BJ (cell line): ENCODE measurements at regions not wholly inside any gene's neighbourhood (a gene's known extent, or its start where the extent isn't known, plus 50 kb on each side); places are given as distances from the start of the nearest gene placed in this dataset.

Experiments
- CTCF ChIA-PET: fragments of 350-600 bp; formaldehyde crosslinking; extraction: SDS; loops from one replicate; lab custom pipeline; 2021; ENCODE audit warnings: antibody characterized with exemption, inconsistent platforms; lab: Yijun Ruan, JAX
- POLR2A ChIA-PET: fragments of 300-600 bp; sonication (Branson Sonifier 250); formaldehyde crosslinking; extraction: SDS; loops from one replicate; lab custom pipeline; 2021; ENCODE audit warnings: antibody characterized with exemption; lab: Charles Lee
- DNase-seq: peaks from one replicate; pipeline ENCODE4 v3.0.0-alpha.2; 2011; ENCODE audit warnings: low read depth
- H3K27me3 ChIP-seq: 2 replicates; pipeline ENCODE4 v1.6.0; 2011; ENCODE audit warnings: low read length; ENCODE audit not compliant: control insufficient read depth, insufficient read depth
- H3K36me3 ChIP-seq: 2 replicates; pipeline ENCODE4 v1.5.1; 2011; ENCODE audit warnings: low read length; ENCODE audit not compliant: control insufficient read depth, insufficient read depth
- H3K4me3 ChIP-seq: 2 replicates; pipeline ENCODE4 v1.5.1; 2011; ENCODE audit warnings: low read depth, mild to moderate bottlenecking, control low read depth, low read length
- TF ChIP-seq, protein P1 (sequence below): IDR thresholded peaks from 2 replicates; pipeline ENCODE4 v1.5.1; 2011; ENCODE audit warnings: low read depth, mild to moderate bottlenecking, control low read depth, inconsistent platforms, low read length, moderate library complexity; ENCODE audit not compliant: insufficient read depth

DNA sequence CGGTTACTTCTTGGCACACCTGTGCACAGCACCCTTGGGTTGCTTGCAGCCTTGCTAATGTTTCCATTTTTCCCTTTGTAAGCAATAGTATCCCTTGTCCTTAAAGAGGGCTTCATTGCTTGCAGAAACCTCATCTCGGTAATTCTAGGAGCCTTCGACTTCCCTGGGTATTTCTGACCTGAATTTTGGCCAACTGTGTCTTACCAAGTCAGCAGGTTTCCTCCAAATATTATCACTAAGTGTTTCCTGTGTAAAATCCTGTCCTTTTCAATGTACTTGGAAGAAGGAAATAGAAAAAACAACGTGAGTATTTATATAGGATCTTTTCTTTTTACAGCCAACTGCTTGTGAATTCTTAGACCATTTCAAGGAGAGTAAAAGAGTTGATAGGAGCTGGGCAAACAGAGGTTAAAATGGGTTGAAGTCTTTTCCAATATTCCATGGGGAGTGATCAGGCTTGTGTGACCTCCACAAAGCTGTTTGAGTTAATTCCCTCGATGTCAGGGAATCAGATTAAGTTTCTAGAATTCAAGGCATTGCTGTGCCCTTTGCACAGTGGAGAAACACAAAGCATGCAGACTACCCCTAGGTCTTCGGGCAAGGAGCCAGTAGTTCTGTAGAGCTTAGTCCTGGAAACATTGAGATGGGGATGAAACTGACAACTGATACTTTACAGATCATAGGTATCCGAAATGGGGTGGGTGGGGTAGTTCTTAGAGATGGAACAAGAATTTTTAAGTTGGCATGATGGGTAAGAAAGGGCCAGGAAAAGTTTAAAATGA lies 209.9 kb downstream of the CPE start:
- Histone ChIP-seq H3K27me3 (no peaks in the 10 kb centered on the region), H3K36me3 (no peaks in the 10 kb centered on the region), H3K4me3 (no peak overlapping the region)
- ChIA-PET CTCF (no interaction called here), POLR2A (no interaction called here)
- TF ChIP-seq, protein P1, sequence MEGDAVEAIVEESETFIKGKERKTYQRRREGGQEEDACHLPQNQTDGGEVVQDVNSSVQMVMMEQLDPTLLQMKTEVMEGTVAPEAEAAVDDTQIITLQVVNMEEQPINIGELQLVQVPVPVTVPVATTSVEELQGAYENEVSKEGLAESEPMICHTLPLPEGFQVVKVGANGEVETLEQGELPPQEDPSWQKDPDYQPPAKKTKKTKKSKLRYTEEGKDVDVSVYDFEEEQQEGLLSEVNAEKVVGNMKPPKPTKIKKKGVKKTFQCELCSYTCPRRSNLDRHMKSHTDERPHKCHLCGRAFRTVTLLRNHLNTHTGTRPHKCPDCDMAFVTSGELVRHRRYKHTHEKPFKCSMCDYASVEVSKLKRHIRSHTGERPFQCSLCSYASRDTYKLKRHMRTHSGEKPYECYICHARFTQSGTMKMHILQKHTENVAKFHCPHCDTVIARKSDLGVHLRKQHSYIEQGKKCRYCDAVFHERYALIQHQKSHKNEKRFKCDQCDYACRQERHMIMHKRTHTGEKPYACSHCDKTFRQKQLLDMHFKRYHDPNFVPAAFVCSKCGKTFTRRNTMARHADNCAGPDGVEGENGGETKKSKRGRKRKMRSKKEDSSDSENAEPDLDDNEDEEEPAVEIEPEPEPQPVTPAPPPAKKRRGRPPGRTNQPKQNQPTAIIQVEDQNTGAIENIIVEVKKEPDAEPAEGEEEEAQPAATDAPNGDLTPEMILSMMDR, result no peak
- no peak for DNase-seq

DNA sequence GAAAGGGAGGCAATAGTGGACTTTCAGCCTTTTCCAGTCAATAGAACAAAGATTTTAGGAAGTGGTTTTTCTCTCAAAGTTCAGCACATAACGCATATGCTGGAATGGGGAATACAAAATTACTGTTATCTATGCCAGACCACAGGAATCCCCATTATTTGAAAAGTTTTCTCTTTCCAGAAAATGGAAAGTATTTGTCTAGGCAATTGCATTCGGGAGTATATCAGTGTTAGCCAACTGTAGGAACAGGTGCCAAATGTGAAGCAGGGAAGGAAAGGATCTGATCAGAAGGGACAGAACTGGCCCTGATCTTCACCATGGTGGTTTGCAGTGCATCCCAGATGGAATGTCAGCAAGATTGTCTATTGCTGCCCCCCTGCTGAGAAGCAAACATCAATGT lies 213.6 kb downstream of the CPE start:
- TF ChIP-seq, protein P1, result no peak

DNA sequence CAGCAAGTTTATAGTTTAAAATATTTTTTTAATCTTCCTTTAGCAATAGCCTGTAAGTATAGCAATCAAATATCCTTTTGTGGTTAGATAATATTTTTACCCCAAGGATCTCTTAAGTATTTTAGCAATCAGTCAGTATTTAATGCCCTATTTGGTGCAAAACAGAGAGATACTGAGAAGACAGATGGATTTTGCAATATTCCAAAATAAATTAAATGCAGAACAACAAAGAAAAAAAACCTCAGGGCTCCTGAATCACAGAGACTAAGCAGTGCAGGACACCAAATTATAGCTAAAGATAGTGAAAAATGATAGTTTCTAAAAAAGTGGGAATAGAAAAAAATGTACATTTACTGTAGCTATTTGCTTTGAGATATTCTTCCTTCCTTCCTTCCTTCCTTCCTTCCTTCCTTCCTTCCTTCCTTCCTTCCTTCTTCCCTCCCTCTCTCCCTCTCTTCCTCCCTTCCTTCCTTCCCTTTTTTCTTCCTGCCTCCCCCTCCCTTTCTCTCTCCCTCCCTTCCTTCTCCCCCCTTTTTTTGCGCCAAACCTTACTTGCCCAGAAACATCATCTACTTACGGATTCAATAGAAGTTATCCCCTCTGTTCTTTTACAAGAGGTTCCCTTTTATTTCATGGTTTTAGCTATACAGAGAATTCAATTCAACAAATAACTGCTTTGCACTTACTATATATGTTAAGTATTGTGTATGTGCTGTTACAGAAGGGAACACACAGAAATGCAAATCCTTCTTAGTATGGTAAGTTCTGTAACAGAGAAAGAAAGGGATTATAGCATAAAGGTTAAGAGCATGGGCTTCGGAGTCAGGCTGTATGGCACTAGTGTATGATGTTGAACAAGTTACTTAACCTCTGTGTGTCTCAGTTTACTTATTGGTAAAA lies 219.0 kb downstream of the CPE start:
- no peaks in the 10 kb centered on the region for H3K36me3 ChIP-seq
- no peaks in the 10 kb centered on the region for H3K27me3 ChIP-seq
- DNase-seq, result no peak
- no peak overlapping the region for H3K4me3 ChIP-seq
- ChIA-PET POLR2A (no interaction called here), CTCF (no interaction called here)
- TF ChIP-seq, protein P1, result no peak

More for the DNA sequence above, 213.6 kb downstream of the CPE start:
- DNase-seq, result no peak
- ChIA-PET POLR2A (no interaction called here), CTCF (no interaction called here)
- no peaks in the 10 kb centered on the region for H3K27me3 ChIP-seq
- H3K4me3 ChIP-seq, result no peak overlapping the region
- H3K36me3 ChIP-seq, result no peaks in the 10 kb centered on the region

DNA sequence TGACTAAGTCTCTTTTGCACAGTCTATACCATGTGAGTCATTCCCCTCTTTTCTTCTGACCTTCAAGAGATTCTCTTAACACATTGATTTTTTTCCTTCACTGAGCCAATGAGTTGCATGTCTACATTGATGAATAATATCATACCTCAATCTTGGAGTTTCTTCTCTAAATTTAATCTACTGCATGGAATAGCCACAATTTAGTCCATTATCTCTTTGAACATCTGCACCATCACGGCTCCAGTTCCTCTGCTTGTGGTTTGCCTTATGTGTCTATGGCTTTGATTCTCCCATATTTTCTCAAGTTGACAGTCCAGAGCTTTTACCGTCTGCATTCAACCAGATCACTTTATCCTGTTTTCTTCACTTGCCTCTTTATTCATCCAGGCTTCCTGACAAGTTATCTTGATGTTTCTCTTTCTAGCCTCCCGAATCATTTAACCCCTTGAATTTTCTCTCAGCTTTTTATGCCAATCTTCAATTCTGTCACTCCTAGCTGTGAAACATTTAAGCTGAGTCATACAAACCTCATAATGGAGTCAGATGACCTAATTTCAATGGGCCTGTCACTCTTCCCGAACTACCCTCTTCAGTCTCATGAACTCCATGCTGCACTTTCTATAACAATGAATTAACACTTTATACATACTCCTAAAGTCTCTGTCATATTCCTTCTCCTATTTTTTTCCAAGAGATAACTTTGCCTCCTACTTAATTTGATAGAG lies 222.3 kb downstream of the CPE start:
- no peak for DNase-seq
- TF ChIP-seq, protein P1, result no peak
- H3K4me3 ChIP-seq, result no peak overlapping the region
- ChIA-PET POLR2A (no interaction called here), CTCF (no interaction called here)
- H3K36me3 ChIP-seq, result no peaks in the 10 kb centered on the region
- H3K27me3 ChIP-seq, result no peaks in the 10 kb centered on the region

DNA sequence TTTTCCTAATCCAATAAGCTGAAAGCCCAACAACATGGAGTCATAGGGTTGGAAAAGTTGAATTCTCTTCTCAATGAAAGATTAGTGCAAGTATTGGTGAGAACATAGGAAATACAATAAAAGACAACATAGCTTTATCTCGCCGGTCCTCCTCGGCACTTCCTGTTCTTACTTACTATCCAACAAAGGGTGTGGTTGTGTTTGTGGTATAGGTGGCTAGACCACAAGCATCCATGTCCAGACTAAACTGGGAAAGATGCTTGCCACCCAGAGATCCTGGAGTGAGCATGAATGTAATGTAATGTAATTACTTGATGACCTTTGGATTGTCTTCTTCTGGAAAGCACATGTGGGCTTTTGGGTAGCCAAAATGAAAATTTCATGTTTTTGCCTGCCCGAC lies 223.8 kb downstream of the CPE start:
- TF ChIP-seq, protein P1, result no peak
- POLR2A ChIA-PET, result no interaction called here
- no peaks in the 10 kb centered on the region for H3K36me3 ChIP-seq
- CTCF ChIA-PET, result no interaction called here
- no peak for DNase-seq
- H3K4me3 ChIP-seq, result no peak overlapping the region
- H3K27me3 ChIP-seq, result no peaks in the 10 kb centered on the region
